Activated T-cell treated with anti-CD3 and anti-CD28 coated beads for 24 hours (primary cell): ENCODE measurements at regions not wholly inside any gene's neighbourhood (a gene's known extent, or its start where the extent isn't known, plus 50 kb on each side); places are given as distances from the start of the nearest gene placed in this dataset.

Experiments
- DNase-seq: peaks from one replicate; pipeline ENCODE4 v3.0.0-alpha.2; 2020; ENCODE audit warnings: low read depth

GRCh38 chr2:219954331-219954730 is 326.9 kb downstream of the SLC4A3 start:
- no peak for DNase-seq

GRCh38 chr2:219957820-219958219 is 330.4 kb downstream of the SLC4A3 start:
- no peak for DNase-seq

DNA sequence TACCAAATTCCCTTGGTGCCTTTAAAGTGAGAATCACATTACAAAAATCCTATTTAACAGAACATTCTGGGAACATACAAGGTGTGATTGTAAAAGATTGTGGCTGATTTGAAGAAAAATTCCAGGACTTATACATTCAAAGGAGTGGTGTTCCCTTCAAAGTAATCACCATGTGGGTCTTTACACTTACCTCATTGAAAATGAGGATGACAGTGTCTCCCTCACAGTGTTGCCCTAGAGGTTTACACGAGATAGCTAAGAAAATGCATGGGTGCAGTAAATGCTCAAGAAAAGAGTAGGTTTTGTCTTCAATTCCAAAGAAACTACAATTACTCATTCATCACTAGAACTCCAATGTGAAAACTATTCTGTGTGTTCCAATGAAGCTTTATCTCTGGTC is 331.5 kb downstream of the SLC4A3 start:
- no peak for DNase-seq

GRCh38 chr2:219959471-219959870 is 332.0 kb downstream of the SLC4A3 start:
- DNase-seq: no peak

DNA sequence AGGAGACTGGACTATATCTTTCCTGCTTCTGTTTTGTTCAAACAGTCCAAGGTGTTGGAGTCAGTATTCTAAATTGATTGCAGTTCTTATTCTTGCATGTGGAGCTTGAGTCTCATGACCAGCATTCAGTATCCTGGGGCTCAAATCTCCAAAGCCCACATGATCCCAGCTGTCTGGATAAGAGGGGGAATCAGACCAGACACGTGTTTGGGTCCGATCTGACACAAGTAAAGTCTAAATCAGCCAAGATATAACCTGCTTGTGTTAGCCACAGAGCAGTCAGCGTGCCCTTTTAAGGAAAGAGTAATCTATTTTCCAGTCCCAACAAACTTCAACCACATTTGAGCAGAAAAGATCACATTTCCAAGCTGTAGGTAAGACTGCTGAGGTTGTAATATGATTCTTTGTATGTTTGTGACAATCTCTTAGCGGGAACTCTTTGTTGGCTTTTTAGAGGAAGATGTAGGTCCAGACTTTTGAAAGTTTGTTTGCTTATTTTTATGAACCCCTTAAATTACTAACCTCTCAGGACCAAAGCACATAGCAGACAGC is 334.6 kb downstream of the SLC4A3 start:
- DNase-seq: no peak

- no peak for DNase-seq
Measured at GRCh38 chr2:219962801-219963200, 335.4 kb downstream of the SLC4A3 start.

GRCh38 chr2:219965287-219966194 is 338.1 kb downstream of the SLC4A3 start:
- no peak for DNase-seq

DNA sequence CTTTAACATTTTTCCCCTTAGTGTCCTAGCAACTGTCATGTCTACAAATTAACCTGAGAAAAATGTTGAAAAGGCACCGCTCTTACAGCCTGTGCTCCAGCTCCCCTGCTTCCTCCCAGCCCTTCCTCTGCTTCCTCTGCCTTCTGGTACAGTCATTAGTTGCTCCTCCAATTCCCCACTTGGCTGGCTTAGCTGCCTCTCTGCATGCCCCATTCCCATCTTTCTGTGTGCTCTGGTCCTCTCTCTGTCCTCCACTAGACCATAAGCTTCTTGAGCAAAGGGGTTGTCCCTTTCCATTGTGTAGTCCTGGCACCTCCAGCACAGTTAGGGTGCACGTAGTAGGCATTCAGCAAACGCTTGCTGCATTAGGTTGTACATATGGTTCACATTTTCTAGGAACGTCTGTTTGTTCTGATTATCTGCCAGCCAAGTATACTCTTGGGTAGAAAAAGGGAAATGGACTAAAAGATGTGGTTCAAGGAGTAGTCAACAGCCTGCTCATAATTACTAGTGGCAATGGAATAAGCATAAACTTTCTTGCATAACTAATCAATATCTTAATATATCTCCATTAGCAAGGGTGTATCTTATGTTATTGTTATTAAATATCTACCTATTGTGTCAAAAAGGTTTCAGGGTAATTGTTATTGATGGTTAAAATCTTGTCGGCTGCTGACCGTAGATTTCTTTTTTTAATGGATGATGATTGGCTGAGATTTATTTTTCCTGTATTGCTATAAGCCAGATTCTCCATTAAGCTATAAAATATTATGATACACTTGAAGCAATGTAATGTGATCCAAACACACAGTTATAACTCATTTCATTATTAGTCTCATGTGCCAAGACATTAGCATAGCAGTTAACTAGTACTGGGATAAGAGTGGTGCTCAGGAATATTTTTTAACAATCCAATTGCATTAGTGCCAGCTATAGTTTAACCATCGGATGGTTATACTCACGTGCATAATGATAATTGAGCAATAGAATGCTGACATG is 340.1 kb downstream of the SLC4A3 start:
- no peak for DNase-seq

- no peak for DNase-seq
Measured at GRCh38 chr2:219968685-219969345, 341.4 kb downstream of the SLC4A3 start.

- no peak for DNase-seq
Measured at GRCh38 chr2:219969508-219969907, 342.1 kb downstream of the SLC4A3 start.

DNA sequence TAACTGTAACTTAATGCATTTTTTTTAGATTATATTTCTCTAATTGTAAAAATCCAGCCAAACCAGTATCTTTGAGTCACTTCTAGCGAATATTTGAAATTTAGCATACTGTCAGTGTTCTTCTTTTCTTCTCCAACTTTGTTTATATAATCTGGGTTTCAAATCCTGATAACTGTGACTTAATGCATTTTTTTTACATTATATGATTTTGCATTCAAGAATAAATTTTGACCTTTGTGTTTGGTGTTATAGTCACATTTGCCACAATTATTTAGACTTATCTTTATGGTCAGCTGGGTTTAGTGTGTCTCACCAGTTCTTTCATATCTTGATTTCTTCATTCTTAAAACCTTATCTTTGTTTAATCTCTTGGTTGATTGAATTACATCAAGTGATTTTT is 345.7 kb downstream of the SLC4A3 start:
- DNase-seq: no peak

DNA sequence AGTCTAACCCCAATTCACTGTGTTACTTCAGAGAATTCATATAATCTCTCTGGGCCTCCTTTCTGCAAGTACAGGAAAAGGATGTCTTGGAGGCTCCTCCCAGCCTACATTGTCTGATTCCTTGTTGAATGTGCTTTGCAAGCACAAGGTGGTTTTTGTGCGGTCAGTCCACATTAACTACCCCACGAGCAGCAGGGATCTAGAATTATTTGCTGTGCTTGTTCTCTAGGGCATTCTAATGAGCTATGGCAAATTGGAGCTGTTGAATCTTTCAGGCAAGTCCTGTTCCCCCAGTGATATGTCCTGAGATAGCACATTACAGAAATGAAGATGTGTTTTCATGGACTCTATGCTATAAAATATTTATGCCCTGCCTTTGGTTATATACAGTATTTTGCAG is 349.4 kb downstream of the SLC4A3 start:
- DNase-seq: no peak

DNA sequence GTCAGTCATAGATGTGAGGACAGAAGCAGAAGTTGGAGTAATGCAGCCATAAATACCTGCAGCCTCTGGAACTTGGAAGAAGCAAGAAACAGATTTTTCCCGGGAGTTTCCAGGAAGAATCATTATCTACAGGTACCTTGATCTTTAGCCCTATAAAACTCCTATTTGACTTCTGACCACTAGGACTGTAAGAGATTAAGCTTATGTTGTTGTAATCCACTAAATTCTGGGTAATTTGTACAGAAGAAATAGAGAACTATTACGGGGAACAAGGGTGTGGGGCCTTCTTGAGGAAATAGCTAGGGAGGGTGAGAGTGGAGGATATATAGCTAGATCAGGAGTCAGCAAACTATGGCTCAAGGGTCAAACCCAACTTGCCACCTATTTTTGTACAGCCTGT is 353.2 kb downstream of the SLC4A3 start:
- no peak for DNase-seq

DNA sequence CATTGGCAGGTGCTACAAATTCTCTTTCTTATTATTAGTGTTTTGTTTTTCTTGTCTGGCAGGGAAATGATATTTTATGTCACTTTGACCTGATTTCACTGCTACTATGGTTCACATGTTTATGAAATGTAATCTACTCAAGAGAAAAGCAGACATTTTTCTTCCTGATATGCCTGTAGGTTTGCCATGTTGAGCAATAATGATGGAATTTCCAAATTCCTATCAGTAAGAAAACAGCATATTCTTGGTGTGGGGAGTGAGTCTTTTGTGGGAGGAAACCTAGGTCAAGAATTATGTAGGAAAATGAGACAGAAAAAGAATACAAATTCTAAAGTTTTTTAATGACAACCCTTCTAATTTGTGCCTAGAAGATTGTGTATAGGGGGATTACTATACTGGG is 356.4 kb downstream of the SLC4A3 start:
- no peak for DNase-seq

DNA sequence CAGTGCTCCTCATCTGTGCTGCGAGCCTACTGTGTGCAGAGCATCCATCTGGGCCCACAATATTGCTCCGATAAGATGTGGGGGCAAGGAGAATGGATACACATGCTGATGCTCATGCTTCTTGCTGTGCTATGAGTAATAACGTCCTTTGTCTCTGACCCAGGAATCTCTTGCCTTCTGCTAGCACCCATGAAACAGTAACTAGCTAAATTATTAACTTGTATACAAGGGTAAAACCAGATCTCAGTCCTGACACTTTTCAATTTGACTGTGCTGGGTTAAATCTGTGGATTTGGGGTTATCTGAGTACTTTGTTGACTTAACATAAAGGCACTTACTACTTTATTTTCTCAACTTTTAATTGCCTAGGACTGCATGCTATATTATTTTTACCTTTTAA is 357.6 kb downstream of the SLC4A3 start:
- no peak for DNase-seq

GRCh38 chr2:219987830-219988229 is 360.4 kb downstream of the SLC4A3 start:
- DNase-seq: no peak

- DNase-seq: no peak
Measured at GRCh38 chr2:219989744-219990143, 362.3 kb downstream of the SLC4A3 start.

GRCh38 chr2:219991116-219991515 is 363.7 kb downstream of the SLC4A3 start:
- no peak for DNase-seq

DNA sequence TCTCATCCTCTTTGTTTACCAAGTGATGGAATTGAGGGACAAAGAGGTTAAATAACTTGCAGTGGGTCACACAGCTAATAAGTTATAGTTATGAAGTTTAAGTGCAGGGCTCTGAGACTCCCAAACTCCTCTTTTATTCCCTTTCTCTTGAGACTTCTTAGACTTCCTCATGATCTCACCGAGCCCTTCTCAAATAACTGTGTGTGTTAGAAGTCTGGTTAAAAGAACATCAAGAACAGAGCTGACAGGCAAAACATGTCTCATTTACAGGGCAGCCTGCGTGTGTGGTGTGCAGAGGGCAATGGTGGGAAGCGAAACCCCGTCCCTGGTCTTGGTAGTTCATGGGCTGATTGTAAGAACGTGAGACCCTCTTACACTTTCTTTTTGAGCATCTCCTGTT is 368.0 kb downstream of the SLC4A3 start:
- DNase-seq: no peak

DNA sequence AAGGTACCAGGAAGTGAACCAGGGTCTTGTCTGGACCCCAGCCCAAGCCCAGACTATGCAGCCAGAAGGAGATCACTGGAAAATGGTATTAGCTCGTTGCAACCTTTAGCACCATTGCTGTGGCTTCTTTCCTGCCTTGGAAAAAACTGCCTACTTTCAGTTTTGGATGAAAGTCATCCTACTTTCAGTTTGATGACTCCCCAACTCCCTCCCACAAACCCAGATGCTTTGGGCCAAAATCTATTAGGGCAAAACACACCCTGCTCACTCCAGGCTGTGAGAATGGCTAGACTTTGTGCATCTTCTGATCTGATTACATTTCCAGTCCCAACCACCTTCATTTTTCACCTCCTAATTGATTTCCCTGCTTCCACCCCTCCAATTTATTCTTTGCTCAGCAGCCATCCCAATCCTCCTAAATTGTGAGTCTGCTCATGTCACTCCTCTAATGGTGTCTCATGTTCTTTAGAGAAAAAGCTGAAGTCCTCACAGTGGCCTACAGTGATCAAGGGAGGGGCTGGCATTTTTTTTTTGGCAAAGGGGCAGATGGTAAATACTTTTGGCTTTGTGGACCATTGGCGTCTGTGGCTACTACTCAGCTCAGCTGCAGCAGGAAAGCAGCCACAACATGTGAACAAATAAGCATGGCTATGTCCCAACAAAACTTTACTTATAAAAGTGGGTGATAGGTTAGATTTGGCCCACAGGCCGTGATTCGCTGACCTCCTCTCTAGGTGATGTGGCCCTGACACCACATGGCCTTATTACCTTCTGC is 368.7 kb downstream of the SLC4A3 start:
- DNase-seq: no peak

GRCh38 chr2:219997341-219997851 is 370.0 kb downstream of the SLC4A3 start:
- no peak for DNase-seq
